ENCODE measurements at regions not wholly inside any gene's neighbourhood (a gene's known extent, or its start where the extent isn't known, plus 50 kb on each side); places are given as distances from the start of the nearest gene placed in this dataset.

GRCh38 chr19:28933039-28933438 lies 279.9 kb downstream of the UQCRFS1 start:
- TF ChIP-seq TAF1 (IDR thresholded peaks at IDR 0.05; ENCODE audit: low read depth) = no peak
- no peak for TF ChIP-seq ZBTB7A (IDR thresholded peaks at IDR 0.05; ENCODE audit: low read depth)
- TF ChIP-seq EGR1 (IDR thresholded peaks at IDR 0.05) = no peak
- TF ChIP-seq EP300 (IDR thresholded peaks at IDR 0.05; ENCODE audit: borderline replicate concordance) = no peak
- no peak for TF ChIP-seq TEAD4 (IDR thresholded peaks at IDR 0.05)
- no peak for TF ChIP-seq USF1 (IDR thresholded peaks at IDR 0.05)
- TF ChIP-seq TCF12 (IDR thresholded peaks at IDR 0.05; ENCODE audit: low read depth) = no peak
- no peak for TF ChIP-seq REST (IDR thresholded peaks at IDR 0.05; ENCODE audit: low read depth)
- TF ChIP-seq YY1 (IDR thresholded peaks at IDR 0.05; ENCODE audit: low read depth) = no peak
- TF ChIP-seq MAX (IDR thresholded peaks at IDR 0.05) = no peak
- no peak for TF ChIP-seq RAD21 (IDR thresholded peaks at IDR 0.05; ENCODE audit: low read depth)
- no peak for TF ChIP-seq CEBPB (IDR thresholded peaks at IDR 0.05)
- TF ChIP-seq NFIC (IDR thresholded peaks at IDR 0.05) = no peak
- no peak for TF ChIP-seq FOXM1 (IDR thresholded peaks at IDR 0.05; ENCODE audit: borderline replicate concordance, low read depth)
- no peak for TF ChIP-seq CREB1 (IDR thresholded peaks at IDR 0.05; ENCODE audit: low read depth)

- TF ChIP-seq USF1 (IDR thresholded peaks at IDR 0.05) (no peak), FOXM1 (IDR thresholded peaks at IDR 0.05; ENCODE audit: borderline replicate concordance, low read depth) (no peak)
Observed at GRCh38 chr19:28932446-28932845, 280.5 kb downstream of the UQCRFS1 start.

- TF ChIP-seq ZBTB7A (IDR thresholded peaks at IDR 0.05; ENCODE audit: low read depth) (no peak), CREB1 (IDR thresholded peaks at IDR 0.05; ENCODE audit: low read depth) (no peak)
Observed at GRCh38 chr19:28929006-28929405, 283.9 kb downstream of the UQCRFS1 start.

- TF ChIP-seq TCF12 (IDR thresholded peaks at IDR 0.05; ENCODE audit: low read depth) (no peak), MAX (IDR thresholded peaks at IDR 0.05) (no peak), USF1 (IDR thresholded peaks at IDR 0.05) (no peak), CEBPB (IDR thresholded peaks at IDR 0.05) (no peak), ZBTB7A (IDR thresholded peaks at IDR 0.05; ENCODE audit: low read depth) (no peak), RAD21 (IDR thresholded peaks at IDR 0.05; ENCODE audit: low read depth) (no peak), FOXM1 (IDR thresholded peaks at IDR 0.05; ENCODE audit: borderline replicate concordance, low read depth) (no peak), TEAD4 (IDR thresholded peaks at IDR 0.05) (no peak), EP300 (IDR thresholded peaks at IDR 0.05; ENCODE audit: borderline replicate concordance) (no peak), REST (IDR thresholded peaks at IDR 0.05; ENCODE audit: low read depth) (no peak), YY1 (IDR thresholded peaks at IDR 0.05; ENCODE audit: low read depth) (no peak), EGR1 (IDR thresholded peaks at IDR 0.05) (no peak), TAF1 (IDR thresholded peaks at IDR 0.05; ENCODE audit: low read depth) (no peak), NFIC (IDR thresholded peaks at IDR 0.05) (no peak), CREB1 (IDR thresholded peaks at IDR 0.05; ENCODE audit: low read depth) (no peak)
Observed at GRCh38 chr19:28927456-28927855, 285.5 kb downstream of the UQCRFS1 start.

GRCh38 chr19:28920269-28921066 lies 292.5 kb downstream of the UQCRFS1 start:
- TF ChIP-seq YY1 (IDR thresholded peaks at IDR 0.05; ENCODE audit: low read depth) (no peak), EGR1 (IDR thresholded peaks at IDR 0.05) (no peak), EP300 (IDR thresholded peaks at IDR 0.05; ENCODE audit: borderline replicate concordance) (no peak), ZBTB7A (IDR thresholded peaks at IDR 0.05; ENCODE audit: low read depth) (no peak), REST (IDR thresholded peaks at IDR 0.05; ENCODE audit: low read depth) (no peak), TCF12 (IDR thresholded peaks at IDR 0.05; ENCODE audit: low read depth) (no peak), RAD21 (IDR thresholded peaks at IDR 0.05; ENCODE audit: low read depth) (no peak)

Measured in Ishikawa (cell line).